ENCODE measurements at regions not wholly inside any gene's neighbourhood (a gene's known extent, or its start where the extent isn't known, plus 50 kb on each side); places are given as distances from the start of the nearest gene placed in this dataset.

DNA sequence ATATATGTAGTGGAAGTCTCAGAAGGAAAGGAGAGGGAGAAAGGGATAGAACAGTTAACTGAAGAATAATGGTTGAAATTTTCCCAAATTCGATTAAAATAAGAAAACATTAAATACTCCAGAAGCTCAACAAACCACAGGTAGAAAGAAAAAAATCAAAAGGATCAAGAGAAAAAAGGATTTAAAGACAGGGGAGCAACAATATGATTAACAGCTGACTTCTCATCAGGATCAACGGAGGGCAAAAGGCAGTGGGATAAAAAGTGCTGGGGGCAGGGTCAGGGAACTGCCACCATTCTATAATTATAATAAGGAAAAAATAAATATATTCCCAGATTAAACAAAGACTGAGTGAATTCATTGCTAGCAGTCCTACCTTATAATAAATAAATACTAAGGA lies 55.3 kb downstream of the CDKN2C start:
- DNase-seq, result no peak

DNA sequence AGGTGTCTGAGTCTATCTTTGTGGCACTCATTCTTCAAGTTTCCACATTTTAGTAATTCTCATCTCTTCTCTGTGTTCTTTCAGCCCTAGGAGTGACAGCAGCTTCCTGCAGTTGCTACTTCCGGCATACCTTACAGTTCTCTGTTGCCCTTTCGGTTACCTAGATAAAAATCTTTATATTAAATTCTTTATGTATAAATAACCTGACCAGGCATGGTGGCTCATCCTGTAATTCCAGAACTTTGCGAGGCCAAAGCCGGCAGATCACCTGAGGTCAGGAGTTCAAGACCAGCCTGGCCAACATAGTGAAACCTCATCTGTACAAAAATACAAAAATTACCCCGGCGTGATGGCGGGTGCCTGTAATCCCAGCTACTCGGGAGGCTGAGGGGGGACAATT lies 62.9 kb downstream of the CDKN2C start:
- DNase-seq, result no peak

DNA sequence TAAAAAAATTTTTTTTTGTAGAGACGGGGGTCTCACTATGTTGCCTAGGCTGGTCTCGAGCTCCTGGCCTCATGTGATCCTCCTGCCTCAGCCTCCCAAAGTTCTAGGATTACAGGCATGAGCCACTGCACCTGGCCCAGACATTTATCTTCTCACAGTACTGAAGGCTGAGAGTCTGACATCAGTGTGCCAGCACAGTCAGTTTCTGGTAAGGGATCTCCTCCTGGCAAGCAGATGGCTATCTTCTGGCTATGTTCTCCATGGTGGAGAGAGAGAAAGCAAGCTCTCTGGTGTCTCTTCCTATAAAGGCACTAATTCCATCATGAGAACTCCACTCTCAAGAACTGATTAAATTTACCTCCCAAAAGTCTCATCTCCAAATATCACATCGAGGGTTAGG lies 57.8 kb upstream of the C1orf185 start:
- peak in 2 of 3 experiments; percentile 4 to 57 for DNase-seq

DNA sequence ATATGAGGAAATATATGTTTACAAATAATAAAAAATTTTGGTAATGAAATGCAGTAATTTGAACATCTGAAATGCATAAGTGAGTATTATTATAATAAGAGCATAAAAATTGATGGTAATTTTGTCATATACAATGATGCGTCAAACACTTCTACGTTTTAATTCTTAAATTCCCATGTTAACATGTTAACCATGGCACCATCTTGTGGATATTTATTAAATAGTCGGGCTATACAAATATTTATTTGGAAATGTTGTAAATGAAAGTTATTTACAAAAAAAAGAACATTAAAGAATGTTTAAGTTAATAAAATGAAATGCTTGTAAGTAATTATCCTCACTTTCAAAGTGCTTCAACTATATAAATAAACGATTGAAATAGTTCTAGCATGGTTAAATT lies 57.2 kb upstream of the C1orf185 start:
- peak in 1 of 3 experiments; percentile 57 for DNase-seq

DNA sequence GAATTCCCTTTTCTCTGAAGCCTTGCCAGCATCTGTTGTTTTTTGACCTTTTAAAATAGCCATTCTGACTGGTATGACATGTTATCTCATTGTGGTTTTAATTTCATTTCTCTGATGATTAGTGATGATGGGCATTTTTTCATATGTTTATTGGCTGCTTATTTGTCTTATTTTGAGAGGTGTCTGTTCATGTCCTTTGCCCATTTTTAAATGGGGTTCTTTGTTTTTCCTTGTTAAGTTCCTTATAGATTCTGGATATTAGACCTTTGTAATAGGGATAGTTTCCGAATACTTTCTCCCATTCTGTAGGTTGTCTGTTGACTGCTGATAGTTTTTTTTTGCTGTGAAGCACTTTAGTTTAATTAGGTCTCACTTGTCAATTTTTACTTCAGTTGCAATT lies 54.0 kb upstream of the C1orf185 start:
- DNase-seq, result no peak

DNA sequence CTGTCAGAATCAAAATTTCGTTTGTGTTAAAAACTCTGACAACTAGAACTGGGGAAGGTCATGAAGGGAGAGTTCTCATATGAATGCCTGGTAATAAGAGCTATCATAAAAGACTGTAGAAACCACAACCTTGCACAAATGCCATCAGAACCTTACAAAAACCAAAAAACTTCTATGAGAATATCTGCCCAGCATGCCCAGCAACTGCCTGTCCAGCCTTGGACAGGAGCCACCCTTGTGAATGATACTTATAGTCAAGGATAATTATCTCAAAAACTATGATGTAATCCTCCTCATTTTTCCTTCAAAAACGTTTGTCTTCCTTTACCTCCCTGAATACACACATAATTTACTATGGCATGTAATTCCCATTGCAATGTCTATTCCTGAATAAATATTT lies 53.4 kb upstream of the C1orf185 start:
- DNase-seq, result no peak
